Caco-2 (cell line): ENCODE measurements at regions not wholly inside any gene's neighbourhood (a gene's known extent, or its start where the extent isn't known, plus 50 kb on each side); places are given as distances from the start of the nearest gene placed in this dataset.

ENCODE experiments used
- BruUV-seq: library from RNA; stranded (reverse); fragments of 400-500 nt; replicated peaks from 2 replicates; lab custom pipeline; 2021; lab: Mats Ljungman, UMichigan
- CTCF ChIA-PET: fragments of 300-600 bp; sonication (Branson Sonifier 250); formaldehyde crosslinking; loops from one replicate; lab custom pipeline; 2022; ENCODE audit warnings: antibody characterized with exemption; lab: Charles Lee
- POLR2A ChIA-PET: fragments of 300-600 bp; sonication (Branson Sonifier 250); formaldehyde crosslinking; loops from one replicate; lab custom pipeline; 2022; ENCODE audit warnings: antibody characterized with exemption; lab: Charles Lee
- DNase-seq, 2 experiments: peaks; one replicate each; pipeline versions ENCODE4 v3.0.0 to v3.0.0-alpha.2; 2020 to 2022
- H3K27me3 ChIP-seq: replicated peaks from 2 replicates; pipeline ENCODE4 v1.6.0; 2011; ENCODE audit warnings: low read length; ENCODE audit not compliant: control insufficient read depth, insufficient read depth
- H3K36me3 ChIP-seq: 2 replicates; pipeline ENCODE4 v1.5.1; 2011; ENCODE audit warnings: low read length; ENCODE audit not compliant: control insufficient read depth, insufficient read depth
- H3K4me1 ChIP-seq: fragments of 250-450 bp; sonication (Bioruptor Pico); 2 replicates; pipeline ENCODE4 v1.5.1; 2020; ENCODE audit warnings: mild to moderate bottlenecking
- H3K4me3 ChIP-seq: 2 replicates; pipeline ENCODE4 v1.5.1; 2011; ENCODE audit warnings: low read depth, mild to moderate bottlenecking, control low read depth, low read length
- H3K9me3 ChIP-seq: fragments of 250-450 bp; sonication (Bioruptor Pico); 2 replicates; pipeline ENCODE4 v1.5.1; 2020; ENCODE audit warnings: mild to moderate bottlenecking, moderate library complexity
- H3K27ac Mint-ChIP-seq: one replicate; pipeline ENCODE4 v1.8.0; 2022; ENCODE audit warnings: mixed read lengths; ENCODE audit not compliant: unreplicated experiment
- H3K27me3 Mint-ChIP-seq: one replicate; pipeline ENCODE4 v1.8.0; 2022; ENCODE audit warnings: mixed read lengths; ENCODE audit not compliant: insufficient read depth, unreplicated experiment
- H3K36me3 Mint-ChIP-seq: one replicate; pipeline ENCODE4 v1.8.0; 2022; ENCODE audit warnings: mild to moderate bottlenecking, mixed read lengths; ENCODE audit not compliant: insufficient read depth, unreplicated experiment
- H3K4me1 Mint-ChIP-seq: one replicate; pipeline ENCODE4 v1.8.0; 2022; ENCODE audit warnings: low read depth, mixed read lengths; ENCODE audit not compliant: unreplicated experiment
- H3K4me3 Mint-ChIP-seq: one replicate; pipeline ENCODE4 v1.8.0; 2022; ENCODE audit warnings: mild to moderate bottlenecking, moderate library complexity, mixed read lengths; ENCODE audit not compliant: unreplicated experiment
- H3K9me3 Mint-ChIP-seq: one replicate; pipeline ENCODE4 v1.8.0; 2022; ENCODE audit warnings: mixed read lengths; ENCODE audit not compliant: unreplicated experiment
- intact Hi-C: fragments of 100-400 bp; cut with micrococcal nuclease; formaldehyde crosslinking; loops from one replicate; pipeline ENCODE4 v1.10.0; 2022; ENCODE audit not compliant: unreplicated experiment
- TF ChIP-seq, protein P1 (sequence below), 2 experiments: fragments of 200-600 bp in 1 of 2; IDR thresholded peaks; 1 replicate in 1 of 2; 2 replicates in 1 of 2; pipeline versions ENCODE4 v1.5.1 to v1.8.0; 2011 to 2022; ENCODE audit warnings: antibody characterized with exemption in 1 of 2, control low read depth in 1 of 2, inconsistent platforms in 1 of 2, low read depth in 1 of 2, low read length in 1 of 2, mild to moderate bottlenecking in 1 of 2, moderate library complexity in 1 of 2; ENCODE audit not compliant: insufficient read depth in 1 of 2, severe bottlenecking in 1 of 2, unreplicated experiment in 1 of 2

DNA sequence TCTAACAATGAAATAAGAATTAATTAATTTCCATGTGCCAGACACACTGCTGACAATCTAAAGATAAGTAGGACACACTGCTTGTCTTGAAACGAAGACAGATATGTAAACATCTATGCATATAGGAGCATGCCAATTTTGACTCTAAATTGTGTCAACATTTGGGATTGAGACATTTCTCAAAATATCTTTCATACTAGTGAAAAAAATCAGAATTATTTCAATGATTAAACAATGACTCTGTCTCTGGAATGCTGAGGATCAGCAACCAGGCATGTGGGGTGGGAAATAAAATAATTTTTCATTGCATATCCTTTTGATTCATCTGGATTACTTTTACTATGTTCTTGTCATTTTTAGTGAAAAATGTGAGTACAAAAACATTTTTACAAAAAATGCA, 262.6 kb upstream of the SYT4 start:
- Mint-ChIP-seq H3K4me3 (no peak overlapping the region), H3K9me3 (no peaks in the 10 kb centered on the region), H3K27me3 (peaks cover 2% of the 10 kb centered on the region), H3K27ac (no peak overlapping the region), H3K4me1 (no peaks in the 10 kb centered on the region), H3K36me3 (no peaks in the 10 kb centered on the region)
- Histone ChIP-seq H3K27me3 (no peaks in the 10 kb centered on the region), H3K9me3 (no peaks in the 10 kb centered on the region), H3K36me3 (no peaks in the 10 kb centered on the region), H3K4me1 (no peaks in the 10 kb centered on the region), H3K4me3 (no peak overlapping the region)
- no TSS peak for BruUV-seq
- ChIA-PET POLR2A (no interaction called here), CTCF (no interaction called here)
- intact Hi-C loops, result no loop called here
- TF ChIP-seq, protein P1, sequence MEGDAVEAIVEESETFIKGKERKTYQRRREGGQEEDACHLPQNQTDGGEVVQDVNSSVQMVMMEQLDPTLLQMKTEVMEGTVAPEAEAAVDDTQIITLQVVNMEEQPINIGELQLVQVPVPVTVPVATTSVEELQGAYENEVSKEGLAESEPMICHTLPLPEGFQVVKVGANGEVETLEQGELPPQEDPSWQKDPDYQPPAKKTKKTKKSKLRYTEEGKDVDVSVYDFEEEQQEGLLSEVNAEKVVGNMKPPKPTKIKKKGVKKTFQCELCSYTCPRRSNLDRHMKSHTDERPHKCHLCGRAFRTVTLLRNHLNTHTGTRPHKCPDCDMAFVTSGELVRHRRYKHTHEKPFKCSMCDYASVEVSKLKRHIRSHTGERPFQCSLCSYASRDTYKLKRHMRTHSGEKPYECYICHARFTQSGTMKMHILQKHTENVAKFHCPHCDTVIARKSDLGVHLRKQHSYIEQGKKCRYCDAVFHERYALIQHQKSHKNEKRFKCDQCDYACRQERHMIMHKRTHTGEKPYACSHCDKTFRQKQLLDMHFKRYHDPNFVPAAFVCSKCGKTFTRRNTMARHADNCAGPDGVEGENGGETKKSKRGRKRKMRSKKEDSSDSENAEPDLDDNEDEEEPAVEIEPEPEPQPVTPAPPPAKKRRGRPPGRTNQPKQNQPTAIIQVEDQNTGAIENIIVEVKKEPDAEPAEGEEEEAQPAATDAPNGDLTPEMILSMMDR (IDR thresholded peaks at IDR 0.05; ENCODE audit: insufficient read depth in 1 of 2, low read depth in 1 of 2, low read length in 1 of 2, severe bottlenecking in 1 of 2, unreplicated experiment in 1 of 2), result no peak
- DNase-seq, result no peak

DNA sequence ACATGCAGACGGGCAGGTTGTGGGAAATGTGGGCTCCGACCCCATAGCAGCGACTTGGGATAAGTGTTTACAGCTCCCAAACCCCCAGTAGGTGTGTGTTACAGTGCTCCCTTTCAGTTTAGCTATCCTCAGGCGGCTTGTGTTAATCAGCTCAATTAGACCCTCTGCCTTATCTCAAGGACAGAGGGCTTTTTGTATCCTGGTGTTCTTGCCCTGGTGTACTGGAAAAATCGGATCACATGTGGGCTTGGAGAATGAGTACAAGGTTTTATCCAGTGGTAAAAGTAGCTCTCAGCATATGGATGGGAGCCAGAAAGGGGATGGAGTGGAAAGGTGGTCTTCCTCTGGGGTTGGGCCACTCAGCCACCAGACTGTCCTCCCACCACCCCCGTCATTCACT, 264.7 kb upstream of the SYT4 start:
- Mint-ChIP-seq H3K27me3 (peaks cover 2% of the 10 kb centered on the region), H3K9me3 (no peaks in the 10 kb centered on the region), H3K27ac (no peak overlapping the region), H3K4me1 (no peaks in the 10 kb centered on the region), H3K4me3 (no peak overlapping the region), H3K36me3 (no peaks in the 10 kb centered on the region)
- no peaks in the 10 kb centered on the region for H3K4me1 ChIP-seq
- TF ChIP-seq, protein P1 (IDR thresholded peaks at IDR 0.05; ENCODE audit: insufficient read depth in 1 of 2, low read depth in 1 of 2, low read length in 1 of 2, severe bottlenecking in 1 of 2, unreplicated experiment in 1 of 2), result no peak
- no peak for DNase-seq
- no peak overlapping the region for H3K4me3 ChIP-seq
- H3K36me3 ChIP-seq, result no peaks in the 10 kb centered on the region
- CTCF ChIA-PET, result no interaction called here
- intact Hi-C loops, result no loop called here
- POLR2A ChIA-PET, result no interaction called here
- no peaks in the 10 kb centered on the region for H3K27me3 ChIP-seq
- BruUV-seq, result no TSS peak
- H3K9me3 ChIP-seq, result no peaks in the 10 kb centered on the region

DNA sequence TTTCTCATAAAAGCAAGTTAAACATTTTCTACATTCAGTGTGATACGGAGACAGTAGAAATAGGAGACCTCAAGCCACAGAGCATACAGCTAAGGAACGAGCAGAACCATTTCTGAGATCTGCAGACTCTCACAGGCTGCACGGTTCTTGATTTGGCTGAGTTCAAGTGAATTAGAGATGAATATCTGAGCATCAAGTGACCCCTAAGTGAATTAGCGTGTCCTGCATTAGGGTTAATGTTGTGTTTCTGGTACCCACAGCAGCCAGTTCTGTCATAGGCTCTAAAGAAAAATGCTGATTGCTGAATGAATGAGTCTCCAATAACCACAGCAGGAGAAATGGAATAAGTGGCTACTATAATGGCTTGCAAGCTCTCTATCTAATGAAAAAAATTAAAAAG, 265.9 kb upstream of the SYT4 start:
- TF ChIP-seq, protein P1 (IDR thresholded peaks at IDR 0.05; ENCODE audit: insufficient read depth in 1 of 2, low read depth in 1 of 2, low read length in 1 of 2, severe bottlenecking in 1 of 2, unreplicated experiment in 1 of 2), result no peak
- Mint-ChIP-seq H3K9me3 (no peaks in the 10 kb centered on the region), H3K27ac (no peak overlapping the region), H3K36me3 (no peaks in the 10 kb centered on the region), H3K27me3 (no peaks in the 10 kb centered on the region), H3K4me3 (no peak overlapping the region), H3K4me1 (no peaks in the 10 kb centered on the region)
- H3K36me3 ChIP-seq, result no peaks in the 10 kb centered on the region
- no TSS peak for BruUV-seq
- ChIA-PET POLR2A (no interaction called here), CTCF (no interaction called here)
- intact Hi-C loops, result no loop called here
- H3K9me3 ChIP-seq, result no peaks in the 10 kb centered on the region
- no peaks in the 10 kb centered on the region for H3K27me3 ChIP-seq
- no peaks in the 10 kb centered on the region for H3K4me1 ChIP-seq
- DNase-seq, result no peak
- no peak overlapping the region for H3K4me3 ChIP-seq
